ENCODE measurements at regions not wholly inside any gene's neighbourhood (a gene's known extent, or its start where the extent isn't known, plus 50 kb on each side); places are given as distances from the start of the nearest gene placed in this dataset.
A peak's percentile ranks its signal among the peaks of the same experiment; 100 is the strongest.

DNA sequence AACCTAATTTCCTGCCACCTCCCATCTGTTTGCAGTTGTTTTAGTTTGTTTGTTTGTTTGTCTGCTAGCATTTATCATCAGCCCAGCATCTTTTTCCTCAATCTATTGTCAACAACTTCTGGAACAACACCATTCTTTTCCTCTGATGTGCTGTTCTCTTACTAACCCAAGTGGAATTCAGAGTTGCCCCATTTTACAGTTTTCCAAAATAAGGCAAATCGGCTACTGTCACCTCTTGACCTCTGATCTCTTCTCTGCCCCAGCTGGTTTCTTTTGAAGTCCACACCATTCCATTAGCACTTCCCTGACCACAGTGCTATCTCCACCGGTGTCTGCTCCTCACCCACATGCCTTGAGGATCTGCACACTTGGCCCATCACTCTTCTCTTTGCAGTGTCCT is 102.4 kb downstream of the EFNB2 start:
- ATAC-seq (no peak), DNase-seq (no peak)
- H3K27ac Mint-ChIP-seq: no peak overlapping the region
- peaks cover 5% of the 10 kb centered on the region for H3K27me3 Mint-ChIP-seq
- H3K36me3 Mint-ChIP-seq (ENCODE audit: low read depth): no peaks in the 10 kb centered on the region
- no peaks in the 10 kb centered on the region for H3K4me1 Mint-ChIP-seq
- H3K9me3 Mint-ChIP-seq: no peaks in the 10 kb centered on the region
- no peak overlapping the region for H3K4me3 Mint-ChIP-seq

DNA sequence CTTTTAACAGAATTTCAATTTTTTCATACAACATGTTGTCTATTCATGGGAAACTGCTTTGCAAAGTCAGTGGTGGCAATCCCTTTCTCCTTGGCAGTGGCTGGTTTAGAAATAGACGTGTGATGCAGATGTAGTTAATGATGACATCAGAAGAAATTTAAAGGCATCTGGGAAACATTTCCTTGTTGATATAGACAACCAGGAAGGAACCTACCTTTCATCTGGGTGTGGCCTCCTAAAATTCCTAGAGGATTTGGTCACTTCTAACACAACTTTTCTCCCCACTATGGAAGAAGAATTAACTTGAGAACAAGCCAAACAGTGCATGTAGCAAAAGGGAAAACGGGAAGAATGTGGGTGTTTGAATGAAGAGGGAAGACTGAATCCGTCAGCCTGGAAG is 102.8 kb downstream of the EFNB2 start:
- DNase-seq (no peak), ATAC-seq (no peak)
- H3K9me3 Mint-ChIP-seq: no peaks in the 10 kb centered on the region
- no peak overlapping the region for H3K27ac Mint-ChIP-seq
- peaks cover 5% of the 10 kb centered on the region for H3K27me3 Mint-ChIP-seq
- H3K4me1 Mint-ChIP-seq: no peaks in the 10 kb centered on the region
- H3K4me3 Mint-ChIP-seq: no peak overlapping the region
- H3K36me3 Mint-ChIP-seq (ENCODE audit: low read depth): no peaks in the 10 kb centered on the region

DNA sequence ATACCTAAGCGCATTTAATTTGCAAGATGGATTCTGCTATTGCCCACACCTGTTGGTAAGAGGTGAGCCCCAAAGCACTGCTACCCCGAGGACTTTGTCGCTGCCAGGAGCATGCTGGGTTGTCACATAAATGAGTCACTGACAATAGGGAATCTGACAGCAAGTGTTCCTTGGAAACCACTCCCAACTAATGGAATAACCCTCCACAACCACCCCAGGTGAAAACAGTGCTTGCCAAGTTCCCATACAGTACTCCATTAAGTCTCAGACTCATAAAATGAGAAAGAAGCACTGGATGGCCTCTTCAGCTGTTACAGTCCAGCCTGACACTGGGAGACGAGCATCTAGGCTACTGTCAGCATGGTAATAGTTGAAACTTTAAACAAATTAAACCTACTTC is 108.6 kb downstream of the EFNB2 start:
- DNase-seq (no peak), ATAC-seq (no peak)
- Mint-ChIP-seq H3K9me3 (no peaks in the 10 kb centered on the region), H3K4me3 (no peak overlapping the region), H3K36me3 (ENCODE audit: low read depth) (no peaks in the 10 kb centered on the region), H3K27ac (no peak overlapping the region), H3K4me1 (no peaks in the 10 kb centered on the region), H3K27me3 (peaks cover 8% of the 10 kb centered on the region)

DNA sequence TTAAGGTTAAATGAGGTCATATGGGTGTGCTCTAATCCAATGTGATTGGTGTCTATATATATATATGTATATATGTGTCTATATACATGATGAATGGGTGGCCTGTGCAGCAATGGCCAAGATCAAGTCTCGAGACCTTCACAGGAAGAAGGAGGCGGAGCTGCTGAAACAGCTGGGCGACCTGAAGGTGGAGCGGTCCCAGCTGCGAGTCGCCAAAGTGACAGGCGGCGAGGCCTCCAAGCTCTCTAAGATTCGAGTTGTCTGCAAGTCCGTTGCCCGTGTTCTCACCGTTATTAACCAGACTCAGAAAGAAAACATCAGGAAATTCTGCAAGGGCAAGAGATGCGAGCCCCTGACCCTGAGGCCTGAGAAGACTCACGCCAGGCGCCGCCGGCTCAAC is 109.8 kb downstream of the EFNB2 start:
- ATAC-seq: no peak
- no peak overlapping the region for H3K27ac Mint-ChIP-seq
- peaks cover 5% of the 10 kb centered on the region for H3K27me3 Mint-ChIP-seq
- H3K4me3 Mint-ChIP-seq: no peak overlapping the region
- no peaks in the 10 kb centered on the region for H3K4me1 Mint-ChIP-seq
- H3K9me3 Mint-ChIP-seq: no peaks in the 10 kb centered on the region
- DNase-seq: no peak
- H3K36me3 Mint-ChIP-seq (ENCODE audit: low read depth): no peaks in the 10 kb centered on the region

DNA sequence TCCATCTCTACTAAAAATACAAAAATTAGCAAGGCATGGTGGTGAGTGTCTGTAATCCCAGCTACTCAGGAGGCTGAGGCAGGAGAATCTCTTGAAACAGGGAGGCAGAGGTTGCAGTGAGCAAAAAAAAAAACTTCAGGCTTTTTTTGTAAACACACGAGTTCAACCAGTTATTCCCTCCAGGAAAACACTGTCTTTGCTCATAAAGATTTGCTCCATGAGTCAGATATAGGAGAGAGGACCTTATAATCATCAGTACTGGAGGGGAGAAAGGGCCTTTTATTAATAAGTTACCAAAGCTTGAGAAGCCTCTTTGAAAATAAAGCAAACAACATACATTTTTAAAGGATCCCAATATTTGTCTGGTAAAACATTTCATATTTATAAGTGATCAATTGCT is 110.7 kb downstream of the EFNB2 start:
- Mint-ChIP-seq H3K4me1 (no peaks in the 10 kb centered on the region), H3K9me3 (no peaks in the 10 kb centered on the region), H3K4me3 (no peak overlapping the region), H3K27me3 (peaks cover 6% of the 10 kb centered on the region), H3K27ac (no peak overlapping the region), H3K36me3 (ENCODE audit: low read depth) (no peaks in the 10 kb centered on the region)
- no peak for DNase-seq
- ATAC-seq: no peak

DNA sequence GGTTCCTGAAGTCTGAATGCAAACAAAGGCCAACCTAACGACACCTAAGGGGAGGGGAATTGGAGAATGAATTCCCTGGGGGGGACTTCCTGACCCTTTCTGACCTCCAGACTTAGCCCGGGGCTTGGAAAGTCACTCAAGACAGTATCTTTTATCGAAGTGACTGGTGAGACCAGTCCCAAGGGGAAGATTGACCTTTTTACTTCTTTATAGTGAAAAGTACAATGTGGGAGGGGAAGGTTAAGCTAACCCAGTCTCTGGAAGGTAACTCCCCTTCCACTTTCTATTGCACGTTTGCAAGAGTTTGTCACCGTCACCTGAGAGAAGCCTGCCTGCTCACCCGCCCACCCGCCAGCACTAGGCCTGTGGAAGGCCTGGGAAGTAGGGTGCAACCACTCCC is 111.9 kb downstream of the EFNB2 start:
- Mint-ChIP-seq H3K4me3 (no peak overlapping the region), H3K27ac (no peak overlapping the region), H3K36me3 (ENCODE audit: low read depth) (no peaks in the 10 kb centered on the region), H3K27me3 (peaks cover 11% of the 10 kb centered on the region), H3K4me1 (no peaks in the 10 kb centered on the region), H3K9me3 (no peaks in the 10 kb centered on the region)
- no peak for ATAC-seq
- DNase-seq: no peak

DNA sequence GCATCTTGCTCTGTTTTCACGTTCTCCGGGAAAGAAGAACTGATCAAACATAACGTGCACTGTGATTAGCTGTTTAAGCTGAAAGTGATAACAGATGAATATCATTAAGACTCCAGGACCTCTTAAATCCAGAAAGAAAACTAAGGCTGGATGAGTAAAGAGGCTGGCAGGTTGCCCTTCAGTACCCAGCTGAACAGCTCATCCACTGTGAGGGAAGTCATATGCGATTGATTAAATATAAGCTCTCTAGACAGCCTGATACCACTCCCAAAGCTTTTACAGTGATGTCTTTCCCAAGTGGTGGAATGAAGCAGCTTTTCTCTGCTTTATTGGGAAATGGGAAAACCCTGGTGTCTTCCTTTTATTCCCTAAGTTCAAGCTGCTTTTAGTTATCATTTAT is 116.9 kb downstream of the EFNB2 start:
- no peaks in the 10 kb centered on the region for H3K9me3 Mint-ChIP-seq
- peaks cover 22% of the 10 kb centered on the region for H3K27me3 Mint-ChIP-seq
- no peak overlapping the region for H3K27ac Mint-ChIP-seq
- no peak for ATAC-seq
- DNase-seq: no peak
- no peaks in the 10 kb centered on the region for H3K36me3 Mint-ChIP-seq (ENCODE audit: low read depth)
- peaks cover 3% of the 10 kb centered on the region for H3K4me1 Mint-ChIP-seq
- no peak overlapping the region for H3K4me3 Mint-ChIP-seq

DNA sequence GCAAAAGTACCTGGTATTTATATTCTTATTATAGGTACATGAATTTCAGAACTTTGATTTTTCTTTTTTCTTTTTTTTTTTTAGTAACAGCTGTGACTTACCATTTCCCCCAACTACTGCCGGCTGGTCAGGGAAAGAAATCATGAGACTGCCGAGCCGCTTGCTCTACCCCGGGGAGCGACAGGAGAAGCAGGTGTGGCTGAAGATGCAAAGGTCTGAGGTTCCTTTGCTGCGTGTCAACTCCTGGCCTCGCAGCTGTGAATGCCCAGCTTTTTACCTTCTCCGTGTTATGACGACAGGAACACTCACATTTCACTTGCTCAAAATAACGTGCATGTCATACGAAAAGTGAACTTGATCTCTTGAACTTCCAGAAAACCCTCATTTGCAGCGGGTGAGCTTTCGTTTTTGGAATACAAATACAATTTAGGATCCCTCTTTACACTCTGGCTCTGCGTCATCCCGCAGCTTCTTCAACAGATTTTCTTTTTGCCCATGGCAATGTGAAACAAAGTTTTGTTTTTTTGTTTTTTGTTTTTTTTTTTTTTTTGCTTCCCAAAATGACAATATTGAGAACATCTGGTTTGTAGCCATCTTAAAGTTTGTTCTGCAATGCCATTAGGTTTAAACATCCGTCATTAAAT is 117.9 kb downstream of the EFNB2 start:
- Mint-ChIP-seq H3K27me3 (peaks cover 19% of the 10 kb centered on the region), H3K36me3 (ENCODE audit: low read depth) (no peaks in the 10 kb centered on the region), H3K27ac (no peak overlapping the region), H3K4me3 (no peak overlapping the region), H3K9me3 (no peaks in the 10 kb centered on the region), H3K4me1 (peaks cover 3% of the 10 kb centered on the region)
- no peak for ATAC-seq
- DNase-seq: no peak

DNA sequence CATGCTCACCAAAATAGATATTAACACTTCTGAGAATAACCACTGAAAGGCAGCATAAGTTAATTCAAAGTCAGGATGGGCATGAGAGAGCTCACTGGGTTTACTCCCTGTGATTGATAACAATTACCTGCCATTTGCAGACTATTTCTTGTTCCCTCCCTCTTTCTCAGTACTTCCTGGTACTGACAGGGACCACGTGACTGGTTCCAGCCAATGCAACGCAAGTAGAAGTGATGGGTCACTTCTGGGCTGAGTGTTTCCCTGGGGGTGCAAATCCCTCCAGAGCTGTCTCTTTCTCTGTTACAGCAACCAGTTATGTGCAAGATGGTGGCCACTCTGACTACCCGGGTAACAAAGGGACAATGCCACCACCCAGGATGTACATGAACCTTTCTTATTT is 118.8 kb downstream of the EFNB2 start:
- Mint-ChIP-seq H3K4me1 (peaks cover 3% of the 10 kb centered on the region), H3K27ac (no peak overlapping the region), H3K36me3 (ENCODE audit: low read depth) (no peaks in the 10 kb centered on the region), H3K27me3 (peaks cover 17% of the 10 kb centered on the region), H3K4me3 (no peak overlapping the region), H3K9me3 (no peaks in the 10 kb centered on the region)
- no peak for DNase-seq
- peak; percentile 33 for ATAC-seq

DNA sequence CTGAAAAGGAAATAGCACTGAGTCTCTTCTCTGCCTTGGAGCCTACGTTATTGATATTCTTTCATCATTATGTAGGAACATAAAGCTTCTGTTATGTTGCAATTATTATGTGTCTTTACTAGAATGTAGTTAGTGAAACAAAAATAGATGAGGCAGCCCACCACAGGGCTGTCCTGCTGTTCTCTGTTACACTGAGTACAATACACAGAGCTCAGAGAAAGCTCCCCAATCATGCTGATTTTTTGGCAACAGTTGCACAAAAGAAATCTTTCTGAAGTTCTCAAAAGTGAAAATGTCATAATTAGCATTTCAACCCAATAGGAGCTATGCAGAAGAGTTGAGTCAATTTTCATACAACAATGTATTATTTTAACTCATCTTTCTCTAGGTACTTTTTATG is 119.5 kb downstream of the EFNB2 start:
- H3K36me3 Mint-ChIP-seq (ENCODE audit: low read depth): no peaks in the 10 kb centered on the region
- no peak for DNase-seq
- H3K27me3 Mint-ChIP-seq: peaks cover 17% of the 10 kb centered on the region
- peaks cover 3% of the 10 kb centered on the region for H3K4me1 Mint-ChIP-seq
- no peak overlapping the region for H3K4me3 Mint-ChIP-seq
- H3K9me3 Mint-ChIP-seq: no peaks in the 10 kb centered on the region
- H3K27ac Mint-ChIP-seq: no peak overlapping the region
- no peak for ATAC-seq

DNA sequence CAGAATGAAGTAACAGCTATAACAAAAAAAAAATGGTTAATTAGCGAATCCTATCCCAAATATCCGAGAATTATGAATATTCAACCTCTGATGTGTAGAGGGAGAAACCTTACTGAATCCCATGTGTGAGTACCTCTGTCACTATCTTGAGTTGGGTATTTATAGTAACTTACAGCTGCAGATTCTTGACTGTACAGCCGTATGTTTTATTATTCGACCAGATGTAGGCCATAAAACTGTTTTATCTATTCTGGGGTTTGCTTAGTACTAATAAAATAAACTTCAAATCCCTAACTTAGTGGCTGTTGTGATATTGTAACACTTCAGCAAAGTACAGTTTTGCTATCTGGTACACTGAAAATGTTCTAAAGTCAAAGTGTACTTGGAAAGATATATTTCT is 120.0 kb downstream of the EFNB2 start:
- Mint-ChIP-seq H3K4me3 (no peak overlapping the region), H3K27me3 (peaks cover 17% of the 10 kb centered on the region), H3K36me3 (ENCODE audit: low read depth) (no peaks in the 10 kb centered on the region), H3K27ac (no peak overlapping the region), H3K4me1 (peaks cover 3% of the 10 kb centered on the region), H3K9me3 (no peaks in the 10 kb centered on the region)
- no peak for ATAC-seq
- no peak for DNase-seq

DNA sequence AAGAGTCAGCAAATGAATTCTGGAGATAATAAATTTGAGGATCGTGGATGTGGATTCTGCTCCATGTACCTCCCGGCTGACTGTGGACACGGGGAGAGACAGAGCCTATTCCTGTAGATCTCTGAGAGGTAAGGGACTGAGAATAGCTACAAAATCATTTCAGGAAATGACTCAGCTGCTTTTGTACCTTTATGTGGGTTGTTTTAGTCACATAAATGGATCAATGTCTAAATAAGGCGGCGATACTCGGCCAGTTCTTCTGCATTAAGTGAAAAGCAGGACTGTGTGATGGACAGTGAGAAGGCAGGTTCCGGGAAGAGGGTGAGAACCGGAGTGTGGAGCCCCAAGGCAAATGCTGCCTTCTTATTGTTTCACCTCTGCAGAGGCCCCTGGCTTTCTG is 128.1 kb downstream of the EFNB2 start:
- Mint-ChIP-seq H3K27me3 (peaks cover 5% of the 10 kb centered on the region), H3K4me1 (peaks cover 2% of the 10 kb centered on the region), H3K27ac (no peak overlapping the region), H3K4me3 (no peak overlapping the region), H3K36me3 (ENCODE audit: low read depth) (no peaks in the 10 kb centered on the region), H3K9me3 (no peaks in the 10 kb centered on the region)
- DNase-seq (no peak), ATAC-seq (no peak)

DNA sequence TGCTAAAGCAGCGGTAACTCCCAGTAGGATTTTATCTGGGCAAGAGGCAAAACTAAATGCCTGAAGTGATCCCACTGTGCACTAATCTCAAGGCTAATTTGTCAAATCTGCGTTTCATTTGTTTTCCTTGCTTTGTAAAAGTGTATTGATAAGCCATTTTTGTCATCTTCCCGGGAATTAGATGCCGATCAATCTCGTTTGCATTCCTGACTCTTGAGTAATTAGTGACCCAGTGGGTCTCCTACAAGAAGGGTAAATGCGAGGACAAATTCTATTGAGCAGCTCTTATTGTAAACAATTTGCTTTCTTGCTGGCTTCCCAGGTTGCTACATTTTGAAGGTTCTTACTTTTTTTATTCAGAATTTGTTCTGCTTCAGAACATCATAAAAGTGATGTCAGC is 129.7 kb downstream of the EFNB2 start:
- Mint-ChIP-seq H3K4me3 (no peak overlapping the region), H3K4me1 (peaks cover 2% of the 10 kb centered on the region), H3K27me3 (peaks cover 5% of the 10 kb centered on the region), H3K36me3 (ENCODE audit: low read depth) (no peaks in the 10 kb centered on the region), H3K9me3 (no peaks in the 10 kb centered on the region), H3K27ac (no peak overlapping the region)
- ATAC-seq (no peak), DNase-seq (no peak)

DNA sequence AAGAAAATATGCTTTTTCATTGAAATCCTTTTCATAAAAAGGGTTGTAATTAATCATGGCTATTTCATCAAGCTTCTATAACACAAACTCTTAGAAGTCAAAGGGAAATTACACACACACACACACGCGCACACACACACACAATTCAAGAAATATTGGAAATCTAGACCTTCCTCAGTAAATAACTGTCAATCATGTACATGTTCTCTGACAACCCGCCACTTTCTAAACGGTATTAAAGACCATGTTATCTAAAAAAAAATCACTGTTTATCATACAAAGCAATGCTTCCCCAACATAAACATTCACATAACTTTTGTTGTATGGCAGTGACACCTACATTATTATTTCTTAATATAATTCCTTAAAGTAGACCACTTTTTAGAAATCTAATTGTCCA is 132.2 kb downstream of the EFNB2 start:
- DNase-seq: no peak
- no peak for ATAC-seq
- Mint-ChIP-seq H3K4me1 (peaks cover 2% of the 10 kb centered on the region), H3K36me3 (ENCODE audit: low read depth) (no peaks in the 10 kb centered on the region), H3K27ac (no peak overlapping the region), H3K27me3 (no peaks in the 10 kb centered on the region), H3K9me3 (no peaks in the 10 kb centered on the region), H3K4me3 (no peak overlapping the region)

DNA sequence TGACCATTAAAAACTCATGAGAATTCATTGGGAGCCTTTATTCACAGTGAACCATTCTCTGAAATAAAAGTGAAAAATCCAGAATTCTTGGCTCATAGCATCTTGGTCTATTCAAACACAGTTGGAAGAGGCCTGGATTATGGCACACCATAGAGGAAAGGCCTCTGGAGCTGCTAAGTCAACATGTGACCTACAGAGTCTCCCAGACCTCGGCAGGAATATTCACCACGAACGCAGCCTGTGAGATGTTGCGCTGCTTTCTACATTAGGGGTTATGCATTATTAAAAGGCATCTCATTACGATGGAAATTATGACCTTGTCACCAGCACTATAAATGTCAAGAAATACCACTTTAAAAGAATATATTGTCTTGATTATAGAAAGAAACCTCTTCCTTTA is 132.6 kb downstream of the EFNB2 start:
- Mint-ChIP-seq H3K9me3 (no peaks in the 10 kb centered on the region), H3K4me3 (no peak overlapping the region)

DNA sequence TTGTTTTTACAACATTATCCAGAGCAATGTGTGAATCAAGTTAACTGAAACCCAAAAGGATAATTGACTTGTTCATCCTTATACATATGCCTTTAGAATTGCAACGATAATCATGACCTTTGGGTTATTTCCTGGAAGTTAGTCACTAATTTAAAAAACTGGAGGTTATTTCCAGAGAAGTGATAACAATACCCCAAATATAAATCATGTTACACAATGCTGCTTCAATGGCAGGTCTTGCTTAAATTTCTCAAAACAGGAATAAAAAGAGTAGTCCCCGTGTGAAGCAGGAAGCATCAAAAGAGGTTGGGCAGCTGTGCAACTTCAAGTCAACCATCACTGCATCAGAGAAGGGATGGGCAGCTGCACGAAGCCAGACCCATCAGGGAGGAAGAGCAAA is 134.4 kb downstream of the EFNB2 start:
- Mint-ChIP-seq H3K27me3 (no peaks in the 10 kb centered on the region), H3K27ac (no peak overlapping the region), H3K9me3 (no peaks in the 10 kb centered on the region), H3K4me3 (no peak overlapping the region), H3K4me1 (no peaks in the 10 kb centered on the region), H3K36me3 (ENCODE audit: low read depth) (no peaks in the 10 kb centered on the region)
- ATAC-seq (no peak), DNase-seq (no peak)

More for the DNA sequence above, 132.6 kb downstream of the EFNB2 start:
- ATAC-seq (no peak), DNase-seq (no peak)
- H3K36me3 Mint-ChIP-seq (ENCODE audit: low read depth): no peaks in the 10 kb centered on the region
- no peaks in the 10 kb centered on the region for H3K27me3 Mint-ChIP-seq
- H3K27ac Mint-ChIP-seq: no peak overlapping the region
- H3K4me1 Mint-ChIP-seq: peaks cover 2% of the 10 kb centered on the region
